ENCODE measurements at regions not wholly inside any gene's neighbourhood (a gene's known extent, or its start where the extent isn't known, plus 50 kb on each side); places are given as distances from the start of the nearest gene placed in this dataset.

DNA sequence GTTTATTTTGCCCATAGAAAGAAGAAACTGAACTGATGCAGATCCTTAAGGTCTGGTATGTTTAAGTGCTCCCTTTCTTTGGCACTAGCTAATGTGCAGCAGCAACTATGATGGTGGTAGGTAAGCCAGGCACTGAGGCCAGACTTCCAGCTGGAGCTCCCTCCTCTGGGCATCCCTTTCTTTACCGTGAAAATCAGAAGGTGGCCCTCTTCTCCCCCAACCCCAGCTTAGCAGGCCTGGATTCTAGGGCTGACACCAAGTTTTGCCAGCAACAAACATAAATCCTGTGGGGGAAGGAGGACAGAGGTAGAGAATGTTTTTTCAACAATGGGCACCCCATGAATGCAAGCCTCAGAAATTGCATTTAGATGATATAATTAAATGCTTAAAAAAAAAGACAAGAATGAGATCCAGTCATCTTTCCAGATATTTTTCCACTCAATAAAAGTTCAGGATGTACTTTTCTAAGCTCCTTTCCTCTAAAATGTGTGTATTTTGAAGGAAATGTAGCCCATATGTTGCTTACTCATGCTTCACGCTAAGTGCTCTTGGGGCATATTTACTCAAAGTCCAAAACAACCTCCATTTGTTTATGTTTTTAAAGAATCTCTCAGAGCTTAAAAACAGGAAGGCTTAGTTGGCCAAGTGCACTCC lies 123.9 kb upstream of the NXT1 start:
- no peaks in the 10 kb centered on the region for H3K4me1 ChIP-seq (ENCODE audit: low read length)
- no peak overlapping the region for H2AFZ ChIP-seq (ENCODE audit: low read depth, low read length)

DNA sequence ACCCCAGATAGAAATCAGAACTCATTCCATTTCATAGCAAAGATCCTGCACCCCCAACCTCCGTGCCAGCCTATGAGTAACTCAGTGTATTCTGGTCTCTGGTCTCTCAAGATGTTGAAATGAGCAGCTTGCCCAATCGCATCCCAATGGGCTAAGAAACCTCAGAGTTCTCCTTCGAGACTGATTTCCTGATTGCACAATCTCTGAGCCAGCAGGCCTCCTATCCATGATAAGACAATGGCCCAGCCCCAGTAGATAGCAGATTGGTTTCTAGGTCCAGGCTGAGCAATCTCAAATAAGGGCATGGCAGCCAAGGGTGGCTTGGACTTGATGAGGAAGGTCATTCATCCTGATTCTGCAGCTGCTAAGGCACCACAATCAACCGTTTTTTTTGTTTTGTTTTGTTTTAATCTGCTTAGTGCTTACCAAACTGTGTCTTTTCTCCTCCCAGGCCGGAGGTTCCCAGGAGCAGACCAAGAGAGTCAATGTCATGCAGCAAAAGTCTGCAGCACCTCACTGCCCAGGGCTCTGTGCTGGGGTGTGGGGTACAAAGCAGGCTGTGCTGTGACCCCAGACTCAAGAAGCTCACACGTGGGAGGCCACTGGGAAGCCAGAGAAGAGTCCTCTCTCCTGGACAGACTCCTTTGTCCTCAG lies 125.1 kb upstream of the NXT1 start:
- Histone ChIP-seq H3K9me3 (ENCODE audit: insufficient read depth, low read length) (no peaks in the 10 kb centered on the region), H3K27ac (ENCODE audit: low read length) (no peak overlapping the region), H3K79me2 (ENCODE audit: low read length) (no peaks in the 10 kb centered on the region), H3K27me3 (ENCODE audit: low read depth, low read length) (peaks cover 13% of the 10 kb centered on the region), H3K4me2 (ENCODE audit: low read length) (no peak overlapping the region), H3K9ac (ENCODE audit: low read length) (no peak overlapping the region), H3K4me1 (ENCODE audit: low read length) (no peaks in the 10 kb centered on the region), H2AFZ (ENCODE audit: low read depth, low read length) (no peak overlapping the region; the same call in 1 of the 2 replicates), H3K4me3 (ENCODE audit: low read length) (no peak overlapping the region), H4K20me1 (ENCODE audit: insufficient read depth, low read length) (no peaks in the 10 kb centered on the region), H3K36me3 (replicated peaks; ENCODE audit: low read depth, low read length) (no peaks in the 10 kb centered on the region)
- TF ChIP-seq, protein P1, sequence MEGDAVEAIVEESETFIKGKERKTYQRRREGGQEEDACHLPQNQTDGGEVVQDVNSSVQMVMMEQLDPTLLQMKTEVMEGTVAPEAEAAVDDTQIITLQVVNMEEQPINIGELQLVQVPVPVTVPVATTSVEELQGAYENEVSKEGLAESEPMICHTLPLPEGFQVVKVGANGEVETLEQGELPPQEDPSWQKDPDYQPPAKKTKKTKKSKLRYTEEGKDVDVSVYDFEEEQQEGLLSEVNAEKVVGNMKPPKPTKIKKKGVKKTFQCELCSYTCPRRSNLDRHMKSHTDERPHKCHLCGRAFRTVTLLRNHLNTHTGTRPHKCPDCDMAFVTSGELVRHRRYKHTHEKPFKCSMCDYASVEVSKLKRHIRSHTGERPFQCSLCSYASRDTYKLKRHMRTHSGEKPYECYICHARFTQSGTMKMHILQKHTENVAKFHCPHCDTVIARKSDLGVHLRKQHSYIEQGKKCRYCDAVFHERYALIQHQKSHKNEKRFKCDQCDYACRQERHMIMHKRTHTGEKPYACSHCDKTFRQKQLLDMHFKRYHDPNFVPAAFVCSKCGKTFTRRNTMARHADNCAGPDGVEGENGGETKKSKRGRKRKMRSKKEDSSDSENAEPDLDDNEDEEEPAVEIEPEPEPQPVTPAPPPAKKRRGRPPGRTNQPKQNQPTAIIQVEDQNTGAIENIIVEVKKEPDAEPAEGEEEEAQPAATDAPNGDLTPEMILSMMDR (IDR thresholded peaks at IDR 0.05; ENCODE audit: low read depth, low read length) = no peak
- TF ChIP-seq EZH2phosphoT487 (IDR thresholded peaks at IDR 0.05; ENCODE audit: low read depth) = no peak

More for the DNA sequence above, 123.9 kb upstream of the NXT1 start:
- H3K79me2 ChIP-seq (ENCODE audit: low read length) = no peaks in the 10 kb centered on the region
- H3K27me3 ChIP-seq (ENCODE audit: low read depth, low read length) = peaks cover 13% of the 10 kb centered on the region
- TF ChIP-seq, protein P1 (IDR thresholded peaks at IDR 0.05; ENCODE audit: low read depth, low read length) = no peak
- no peak for TF ChIP-seq EZH2phosphoT487 (IDR thresholded peaks at IDR 0.05; ENCODE audit: low read depth)
- no peak overlapping the region for H3K27ac ChIP-seq (ENCODE audit: low read length)
- no peaks in the 10 kb centered on the region for H3K9me3 ChIP-seq (ENCODE audit: insufficient read depth, low read length)
- H3K36me3 ChIP-seq (replicated peaks; ENCODE audit: low read depth, low read length) = no peaks in the 10 kb centered on the region
- H3K4me2 ChIP-seq (ENCODE audit: low read length) = no peak overlapping the region
- no peak overlapping the region for H3K9ac ChIP-seq (ENCODE audit: low read length)
- H4K20me1 ChIP-seq (ENCODE audit: insufficient read depth, low read length) = no peaks in the 10 kb centered on the region
- H3K4me3 ChIP-seq (ENCODE audit: low read length) = no peak overlapping the region

DNA sequence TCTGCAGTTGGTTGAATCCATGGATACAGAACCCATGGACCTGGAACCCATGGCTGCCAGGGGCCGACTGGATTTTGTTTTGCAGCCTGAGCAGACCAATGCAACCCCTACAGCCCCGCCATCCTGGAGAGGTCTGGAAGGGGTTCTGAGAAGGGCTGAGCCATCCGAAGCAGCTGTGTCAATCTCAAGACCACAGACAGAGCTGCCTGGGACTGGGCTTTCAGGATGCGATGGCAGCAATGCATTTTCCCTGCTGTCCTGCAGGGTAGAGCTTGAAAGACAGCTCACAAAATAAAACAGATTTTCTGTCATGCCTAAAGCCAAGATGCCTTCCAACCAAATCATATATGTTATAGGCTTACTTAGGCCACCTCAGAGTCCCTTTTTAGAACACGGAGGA lies 125.8 kb upstream of the NXT1 start:
- Histone ChIP-seq H3K4me3 (ENCODE audit: low read length) (no peak overlapping the region), H3K4me2 (ENCODE audit: low read length) (no peak overlapping the region), H3K36me3 (replicated peaks; ENCODE audit: low read depth, low read length) (no peaks in the 10 kb centered on the region), H4K20me1 (ENCODE audit: insufficient read depth, low read length) (no peaks in the 10 kb centered on the region), H2AFZ (ENCODE audit: low read depth, low read length) (no peak overlapping the region), H3K79me2 (ENCODE audit: low read length) (no peaks in the 10 kb centered on the region), H3K27me3 (ENCODE audit: low read depth, low read length) (peaks cover 13% of the 10 kb centered on the region), H3K9ac (ENCODE audit: low read length) (no peak overlapping the region), H3K27ac (ENCODE audit: low read length) (no peak overlapping the region), H3K9me3 (ENCODE audit: insufficient read depth, low read length) (no peaks in the 10 kb centered on the region), H3K4me1 (ENCODE audit: low read length) (no peaks in the 10 kb centered on the region)
- TF ChIP-seq, protein P1 (IDR thresholded peaks at IDR 0.05; ENCODE audit: low read depth, low read length) = no peak
- no peak for TF ChIP-seq EZH2phosphoT487 (IDR thresholded peaks at IDR 0.05; ENCODE audit: low read depth)

DNA sequence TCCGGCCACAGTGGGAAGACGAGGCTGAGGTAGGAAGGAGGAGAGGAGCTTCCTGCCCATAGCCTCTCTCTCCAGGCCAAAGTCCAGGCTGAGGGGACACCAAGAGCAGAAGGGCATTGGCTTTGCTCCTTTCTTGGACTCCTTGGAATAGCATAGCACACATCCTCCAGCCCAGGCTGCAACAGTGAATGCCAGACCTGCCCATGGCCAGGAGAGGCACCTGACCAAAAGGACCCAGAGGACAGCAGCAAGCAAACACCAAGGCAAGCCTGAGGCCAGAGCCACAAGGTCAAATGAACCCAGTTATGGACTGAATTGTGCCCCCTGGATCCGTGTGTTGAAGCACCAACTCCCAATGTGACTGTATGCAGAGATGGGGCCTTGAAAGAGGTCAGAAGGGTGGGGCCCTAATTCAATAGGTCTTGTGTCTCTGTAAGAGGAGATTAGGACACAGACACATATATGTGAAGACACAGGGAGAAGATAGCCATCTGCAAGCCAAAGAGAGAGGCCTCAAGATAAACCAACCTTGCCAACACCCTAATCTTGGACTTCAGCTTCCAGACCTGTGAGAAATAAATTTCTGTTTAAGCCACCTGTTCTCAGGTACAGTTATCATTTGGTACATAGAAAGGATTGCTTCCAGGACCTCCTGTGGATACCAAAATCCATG lies 126.5 kb upstream of the NXT1 start:
- H3K27me3 ChIP-seq (ENCODE audit: low read depth, low read length) = peaks cover 17% of the 10 kb centered on the region
- H3K36me3 ChIP-seq (replicated peaks; ENCODE audit: low read depth, low read length) = no peaks in the 10 kb centered on the region
- H3K9ac ChIP-seq (ENCODE audit: low read length) = no peak overlapping the region
- H3K4me3 ChIP-seq (ENCODE audit: low read length) = no peak overlapping the region
- TF ChIP-seq EZH2phosphoT487 (IDR thresholded peaks at IDR 0.05; ENCODE audit: low read depth) = no peak
- TF ChIP-seq, protein P1 (IDR thresholded peaks at IDR 0.05; ENCODE audit: low read depth, low read length) = no peak
- H3K4me1 ChIP-seq (ENCODE audit: low read length) = no peaks in the 10 kb centered on the region
- no peak overlapping the region for H2AFZ ChIP-seq (ENCODE audit: low read depth, low read length)
- no peaks in the 10 kb centered on the region for H3K9me3 ChIP-seq (ENCODE audit: insufficient read depth, low read length)
- no peak overlapping the region for H3K4me2 ChIP-seq (ENCODE audit: low read length)
- no peaks in the 10 kb centered on the region for H4K20me1 ChIP-seq (ENCODE audit: insufficient read depth, low read length)
- H3K27ac ChIP-seq (ENCODE audit: low read length) = no peak overlapping the region
- no peaks in the 10 kb centered on the region for H3K79me2 ChIP-seq (ENCODE audit: low read length)
